ENCODE measurements at regions not wholly inside any gene's neighbourhood (a gene's known extent, or its start where the extent isn't known, plus 50 kb on each side); places are given as distances from the start of the nearest gene placed in this dataset.

GRCh38 chr14:95597784-95598211, 62.9 kb downstream of the GLRX5 start:
- TF ChIP-seq CTCF (IDR thresholded peaks at IDR 0.05; ENCODE audit: partially characterized antibody, unreplicated experiment), result no peak
- H3K27ac Mint-ChIP-seq (ENCODE audit: unreplicated experiment), result no peak overlapping the region

GRCh38 chr14:95601650-95602049, 66.8 kb downstream of the GLRX5 start:
- Mint-ChIP-seq H3K27me3 (ENCODE audit: unreplicated experiment) (peaks cover 2% of the 10 kb centered on the region), H3K27ac (ENCODE audit: unreplicated experiment) (no peak overlapping the region), H3K4me3 (ENCODE audit: unreplicated experiment) (no peak overlapping the region), H3K9me3 (ENCODE audit: unreplicated experiment) (no peaks in the 10 kb centered on the region), H3K4me1 (ENCODE audit: low read depth, unreplicated experiment) (no peaks in the 10 kb centered on the region), H3K36me3 (ENCODE audit: unreplicated experiment) (no peaks in the 10 kb centered on the region)
- no peak for TF ChIP-seq CTCF (IDR thresholded peaks at IDR 0.05; ENCODE audit: partially characterized antibody, unreplicated experiment)
- no peak for DNase-seq

More at GRCh38 chr14:95597784-95598211, 62.9 kb downstream of the GLRX5 start:
- Mint-ChIP-seq H3K4me1 (ENCODE audit: low read depth, unreplicated experiment) (no peaks in the 10 kb centered on the region), H3K4me3 (ENCODE audit: unreplicated experiment) (peak overlapping the region; percentile 61), H3K36me3 (ENCODE audit: unreplicated experiment) (no peaks in the 10 kb centered on the region), H3K27me3 (ENCODE audit: unreplicated experiment) (peaks cover 2% of the 10 kb centered on the region), H3K9me3 (ENCODE audit: unreplicated experiment) (no peaks in the 10 kb centered on the region)
- DNase-seq, result peak; percentile 81

- Mint-ChIP-seq H3K4me1 (ENCODE audit: low read depth, unreplicated experiment) (no peaks in the 10 kb centered on the region), H3K27me3 (ENCODE audit: unreplicated experiment) (no peaks in the 10 kb centered on the region), H3K36me3 (ENCODE audit: unreplicated experiment) (no peaks in the 10 kb centered on the region), H3K4me3 (ENCODE audit: unreplicated experiment) (no peak overlapping the region), H3K9me3 (ENCODE audit: unreplicated experiment) (no peaks in the 10 kb centered on the region), H3K27ac (ENCODE audit: unreplicated experiment) (no peak overlapping the region)
- no peak for TF ChIP-seq CTCF (IDR thresholded peaks at IDR 0.05; ENCODE audit: partially characterized antibody, unreplicated experiment)
- DNase-seq, result no peak
Measured at GRCh38 chr14:95603415-95603814, 68.6 kb downstream of the GLRX5 start.

- H3K4me1 Mint-ChIP-seq (ENCODE audit: low read depth, unreplicated experiment), result no peaks in the 10 kb centered on the region
- no peak overlapping the region for H3K27ac Mint-ChIP-seq (ENCODE audit: unreplicated experiment)
- no peaks in the 10 kb centered on the region for H3K9me3 Mint-ChIP-seq (ENCODE audit: unreplicated experiment)
- no peak for DNase-seq
- H3K27me3 Mint-ChIP-seq (ENCODE audit: unreplicated experiment), result peaks cover 5% of the 10 kb centered on the region
- no peak for TF ChIP-seq CTCF (IDR thresholded peaks at IDR 0.05; ENCODE audit: partially characterized antibody, unreplicated experiment)
- no peaks in the 10 kb centered on the region for H3K36me3 Mint-ChIP-seq (ENCODE audit: unreplicated experiment)
- H3K4me3 Mint-ChIP-seq (ENCODE audit: unreplicated experiment), result no peak overlapping the region
Measured at GRCh38 chr14:95606266-95606665, 71.4 kb downstream of the GLRX5 start.

GRCh38 chr14:95608637-95609235, 73.9 kb downstream of the GLRX5 start:
- Mint-ChIP-seq H3K9me3 (ENCODE audit: unreplicated experiment) (no peaks in the 10 kb centered on the region), H3K4me3 (ENCODE audit: unreplicated experiment) (no peak overlapping the region), H3K36me3 (ENCODE audit: unreplicated experiment) (no peaks in the 10 kb centered on the region), H3K27ac (ENCODE audit: unreplicated experiment) (no peak overlapping the region), H3K4me1 (ENCODE audit: low read depth, unreplicated experiment) (no peaks in the 10 kb centered on the region), H3K27me3 (ENCODE audit: unreplicated experiment) (peaks cover 5% of the 10 kb centered on the region)
- no peak for DNase-seq
- no peak for TF ChIP-seq CTCF (IDR thresholded peaks at IDR 0.05; ENCODE audit: partially characterized antibody, unreplicated experiment)

All from glutamatergic neuron (in vitro differentiated cells).